ENCODE measurements at regions not wholly inside any gene's neighbourhood (a gene's known extent, or its start where the extent isn't known, plus 50 kb on each side); places are given as distances from the start of the nearest gene placed in this dataset.
"Not testable (repeated sequence)": the region's sequence is repeated elsewhere in the genome, so short reads cannot be mapped to it uniquely, and the experiment has no call there.

- H3K9me3 Mint-ChIP-seq = no peaks in the 10 kb centered on the region
- no peaks in the 10 kb centered on the region for H3K4me1 Mint-ChIP-seq
- no peaks in the 10 kb centered on the region for H3K36me3 Mint-ChIP-seq (ENCODE audit: low read depth)
- ChIA-PET POLR2A (no interaction called here), CTCF (no interaction called here)
- no peak for DNase-seq
- H3K4me3 Mint-ChIP-seq = no peak overlapping the region
- H3K27ac Mint-ChIP-seq = no peak overlapping the region
- no peaks in the 10 kb centered on the region for H3K27me3 Mint-ChIP-seq
Observed at GRCh38 chr7:86445285-86445684, 198.4 kb upstream of the GRM3 start.

DNA sequence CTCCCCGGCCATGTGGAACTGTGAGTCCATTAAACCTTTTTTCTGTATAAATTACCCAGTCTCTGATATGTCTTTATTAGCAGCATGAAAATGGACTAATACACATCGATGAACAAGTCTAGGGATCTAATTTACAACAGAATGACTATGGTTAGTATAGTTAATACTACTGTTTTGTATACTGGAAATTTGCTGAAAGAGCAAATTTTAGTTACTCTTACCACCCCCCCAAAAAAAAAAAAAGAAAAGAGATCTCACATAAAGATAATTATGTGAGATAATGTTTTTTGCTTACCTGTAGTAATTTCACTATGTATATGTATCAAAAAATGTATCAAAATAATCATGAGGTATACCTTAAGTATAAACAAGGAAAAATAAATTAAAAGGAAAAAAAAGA lies 199.5 kb upstream of the GRM3 start:
- Mint-ChIP-seq H3K9me3 (no peaks in the 10 kb centered on the region), H3K4me3 (no peak overlapping the region), H3K4me1 (no peaks in the 10 kb centered on the region), H3K27me3 (no peaks in the 10 kb centered on the region), H3K36me3 (ENCODE audit: low read depth) (no peaks in the 10 kb centered on the region), H3K27ac (no peak overlapping the region)
- ChIA-PET CTCF (no interaction called here), POLR2A (no interaction called here)
- DNase-seq = no peak

DNA sequence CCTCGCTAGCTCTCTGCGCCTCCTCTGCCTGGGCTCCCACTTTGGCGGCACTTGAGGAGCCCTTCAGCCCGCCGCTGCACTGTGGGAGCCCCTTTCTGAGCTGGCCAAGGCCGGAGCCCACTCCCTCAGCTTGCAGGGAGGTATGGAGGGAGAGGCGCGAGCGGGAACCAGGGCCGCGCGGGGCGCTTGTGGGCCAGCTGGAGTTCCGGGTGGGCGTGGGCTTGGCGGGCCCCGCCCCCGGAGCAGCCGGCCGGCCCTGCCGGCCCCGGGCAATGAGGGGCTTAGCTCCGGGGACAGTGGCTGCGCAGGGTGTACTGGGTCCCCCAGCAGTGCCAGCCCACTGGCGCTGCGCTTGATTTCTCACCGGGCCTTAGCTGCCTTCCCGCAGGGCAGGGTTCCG lies 203.3 kb upstream of the GRM3 start:
- DNase-seq; H3K36me3 Mint-ChIP-seq (ENCODE audit: low read depth); H3K27ac Mint-ChIP-seq; H3K4me3 Mint-ChIP-seq; CTCF ChIA-PET; H3K4me1 Mint-ChIP-seq; H3K9me3 Mint-ChIP-seq; POLR2A ChIA-PET; H3K27me3 Mint-ChIP-seq: not testable (repeated sequence)

DNA sequence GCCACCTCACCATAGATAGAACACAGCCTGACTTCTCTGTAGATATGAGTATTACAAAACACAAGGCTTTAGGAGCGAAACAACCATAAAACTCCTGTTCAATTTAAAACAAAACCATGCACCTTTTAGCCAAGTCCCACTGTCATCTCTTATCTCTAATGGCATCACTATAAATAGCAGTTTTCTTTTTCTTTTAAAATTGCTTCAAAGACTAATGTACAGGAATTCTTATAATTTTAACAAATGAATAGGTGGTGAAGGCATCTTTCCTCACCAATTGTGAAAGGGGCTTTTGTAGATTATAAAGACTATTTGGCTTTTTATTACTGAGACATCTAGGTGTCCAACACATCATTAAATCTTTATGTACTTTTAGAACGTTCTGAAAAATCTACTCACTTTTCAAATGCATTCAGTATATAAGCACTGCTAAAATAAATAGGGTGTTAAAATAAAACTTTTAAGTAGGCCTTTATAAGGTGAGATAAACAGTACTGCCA lies 205.7 kb upstream of the GRM3 start:
- ChIA-PET CTCF (no interaction called here), POLR2A (no interaction called here)
- Mint-ChIP-seq H3K27me3 (no peaks in the 10 kb centered on the region), H3K4me1 (no peaks in the 10 kb centered on the region), H3K36me3 (ENCODE audit: low read depth) (no peaks in the 10 kb centered on the region), H3K9me3 (no peaks in the 10 kb centered on the region), H3K4me3 (no peak overlapping the region), H3K27ac (no peak overlapping the region)
- no peak for DNase-seq

- no peaks in the 10 kb centered on the region for H3K9me3 Mint-ChIP-seq
- H3K27ac Mint-ChIP-seq = no peak overlapping the region
- POLR2A ChIA-PET = no interaction called here
- H3K4me3 Mint-ChIP-seq = no peak overlapping the region
- CTCF ChIA-PET = interaction anchor here (0.6 kb wide), 1 partner anchor 29 kb away, joined by 4 read pairs; no protein-coding TSS in a partner anchor
- DNase-seq = no peak
- H3K27me3 Mint-ChIP-seq = no peaks in the 10 kb centered on the region
- no peaks in the 10 kb centered on the region for H3K4me1 Mint-ChIP-seq
- H3K36me3 Mint-ChIP-seq (ENCODE audit: low read depth) = no peaks in the 10 kb centered on the region
Observed at GRCh38 chr7:86431761-86432160, 211.9 kb upstream of the GRM3 start.

DNA sequence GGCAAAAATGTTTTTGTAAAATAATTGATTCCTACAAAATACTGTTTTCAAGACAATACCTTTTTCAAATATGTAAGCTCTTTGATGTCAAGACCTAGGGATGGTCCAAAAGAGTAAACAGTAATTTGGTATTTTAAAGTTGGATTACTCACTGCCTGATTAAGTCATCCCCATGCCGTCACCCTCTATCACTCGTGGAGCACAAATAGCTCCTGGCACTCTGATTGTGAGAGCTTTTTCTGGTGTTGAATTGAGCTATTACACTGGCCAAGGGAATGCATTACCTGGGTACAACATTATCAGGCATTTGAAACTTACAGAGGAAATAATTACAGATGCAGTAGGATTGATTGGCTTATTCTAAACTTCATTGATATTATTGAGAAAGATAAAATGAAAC lies 231.9 kb upstream of the GRM3 start:
- POLR2A ChIA-PET = no interaction called here
- Mint-ChIP-seq H3K36me3 (ENCODE audit: low read depth) (no peaks in the 10 kb centered on the region), H3K27me3 (no peaks in the 10 kb centered on the region), H3K27ac (no peak overlapping the region), H3K4me3 (no peak overlapping the region), H3K4me1 (no peaks in the 10 kb centered on the region), H3K9me3 (peaks cover 2% of the 10 kb centered on the region)
- CTCF ChIA-PET = no interaction called here
- DNase-seq = no peak

GRCh38 chr7:86407291-86407690 lies 236.4 kb upstream of the GRM3 start:
- ChIA-PET CTCF (no interaction called here), POLR2A (no interaction called here)
- no peaks in the 10 kb centered on the region for H3K36me3 Mint-ChIP-seq (ENCODE audit: low read depth)
- no peak overlapping the region for H3K27ac Mint-ChIP-seq
- H3K4me1 Mint-ChIP-seq = no peaks in the 10 kb centered on the region
- no peaks in the 10 kb centered on the region for H3K9me3 Mint-ChIP-seq
- DNase-seq = no peak
- H3K27me3 Mint-ChIP-seq = no peaks in the 10 kb centered on the region
- no peak overlapping the region for H3K4me3 Mint-ChIP-seq

GRCh38 chr7:86391813-86392212 lies 251.9 kb upstream of the GRM3 start:
- Mint-ChIP-seq H3K36me3 (ENCODE audit: low read depth) (no peaks in the 10 kb centered on the region), H3K9me3 (peaks cover 8% of the 10 kb centered on the region), H3K27me3 (no peaks in the 10 kb centered on the region), H3K4me1 (no peaks in the 10 kb centered on the region), H3K4me3 (no peak overlapping the region), H3K27ac (no peak overlapping the region)
- DNase-seq = no peak
- CTCF ChIA-PET = no interaction called here
- POLR2A ChIA-PET = no interaction called here

DNA sequence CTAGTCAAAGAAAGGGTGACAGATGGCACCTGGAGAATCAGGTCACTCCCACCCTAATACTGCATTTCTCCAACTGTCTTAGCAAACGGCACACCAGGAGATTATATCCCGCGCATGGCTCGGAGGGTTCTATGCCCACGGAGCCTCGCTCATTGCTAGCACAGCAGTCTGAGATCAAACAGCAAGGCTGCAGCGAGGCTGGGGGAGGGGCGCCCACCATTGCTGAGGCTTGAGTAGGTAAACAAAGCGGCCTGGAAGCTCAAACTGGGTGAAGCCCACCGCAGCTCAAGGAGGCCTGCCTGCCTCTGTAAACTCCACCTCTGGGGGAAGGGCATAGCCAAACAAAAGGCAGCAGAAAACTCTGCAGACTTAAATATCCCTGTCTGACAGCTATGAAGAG lies 268.1 kb upstream of the GRM3 start:
- H3K4me3 Mint-ChIP-seq; POLR2A ChIA-PET; H3K27ac Mint-ChIP-seq; H3K36me3 Mint-ChIP-seq (ENCODE audit: low read depth); CTCF ChIA-PET; H3K27me3 Mint-ChIP-seq; H3K4me1 Mint-ChIP-seq; DNase-seq: not testable (repeated sequence)
- H3K9me3 Mint-ChIP-seq = peaks cover 19% of the 10 kb centered on the region

- Mint-ChIP-seq H3K4me1 (no peaks in the 10 kb centered on the region), H3K27ac (no peak overlapping the region), H3K9me3 (peaks cover 9% of the 10 kb centered on the region), H3K36me3 (ENCODE audit: low read depth) (no peaks in the 10 kb centered on the region), H3K27me3 (no peaks in the 10 kb centered on the region), H3K4me3 (no peak overlapping the region)
- ChIA-PET POLR2A (no interaction called here), CTCF (no interaction called here)
- no peak for DNase-seq
Observed at GRCh38 chr7:86372262-86372661, 271.4 kb upstream of the GRM3 start.

DNA sequence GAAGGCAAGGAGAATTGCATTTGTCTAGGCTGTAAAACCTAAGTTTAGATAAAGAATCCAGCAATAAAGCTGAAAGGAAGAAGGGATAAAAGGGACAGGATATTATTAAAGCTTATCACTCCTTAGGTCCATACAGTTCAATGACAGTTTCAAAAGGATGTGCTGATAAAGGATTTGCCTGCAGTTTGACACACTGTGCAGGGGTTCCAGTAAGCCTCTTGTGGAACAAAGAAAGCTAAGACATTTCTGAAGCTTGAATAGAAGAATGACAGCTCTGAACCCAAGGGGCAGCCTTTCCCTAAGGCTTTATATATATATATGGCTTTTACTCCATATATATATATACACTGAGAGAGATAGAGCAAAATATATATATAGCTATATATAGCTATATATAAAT lies 276.8 kb upstream of the GRM3 start:
- no peak overlapping the region for H3K27ac Mint-ChIP-seq
- H3K4me1 Mint-ChIP-seq = no peaks in the 10 kb centered on the region
- DNase-seq = no peak
- ChIA-PET CTCF (no interaction called here), POLR2A (no interaction called here)
- H3K9me3 Mint-ChIP-seq = peaks cover 2% of the 10 kb centered on the region
- no peak overlapping the region for H3K4me3 Mint-ChIP-seq
- no peaks in the 10 kb centered on the region for H3K36me3 Mint-ChIP-seq (ENCODE audit: low read depth)
- H3K27me3 Mint-ChIP-seq = no peaks in the 10 kb centered on the region

GRCh38 chr7:86340407-86340806 lies 303.3 kb upstream of the GRM3 start:
- H3K4me1 Mint-ChIP-seq; H3K27me3 Mint-ChIP-seq; H3K4me3 Mint-ChIP-seq; H3K9me3 Mint-ChIP-seq; DNase-seq; H3K27ac Mint-ChIP-seq; POLR2A ChIA-PET; CTCF ChIA-PET; H3K36me3 Mint-ChIP-seq (ENCODE audit: low read depth): not testable (repeated sequence)

GRCh38 chr7:86339051-86339450 lies 304.7 kb upstream of the GRM3 start:
- no peak overlapping the region for H3K27ac Mint-ChIP-seq
- POLR2A ChIA-PET = no interaction called here

GRCh38 chr7:86328801-86329433 lies 314.8 kb upstream of the GRM3 start:
- no peak for DNase-seq
- ChIA-PET POLR2A (no interaction called here), CTCF (no interaction called here)
- no peak overlapping the region for H3K27ac Mint-ChIP-seq
- H3K36me3 Mint-ChIP-seq (ENCODE audit: low read depth) = no peaks in the 10 kb centered on the region
- no peak overlapping the region for H3K4me3 Mint-ChIP-seq
- H3K27me3 Mint-ChIP-seq = no peaks in the 10 kb centered on the region
- peaks cover 2% of the 10 kb centered on the region for H3K9me3 Mint-ChIP-seq
- H3K4me1 Mint-ChIP-seq = no peaks in the 10 kb centered on the region

More at GRCh38 chr7:86339051-86339450, 304.7 kb upstream of the GRM3 start:
- H3K9me3 Mint-ChIP-seq = peaks cover 5% of the 10 kb centered on the region
- CTCF ChIA-PET = no interaction called here
- no peaks in the 10 kb centered on the region for H3K4me1 Mint-ChIP-seq
- H3K27me3 Mint-ChIP-seq = no peaks in the 10 kb centered on the region
- no peak overlapping the region for H3K4me3 Mint-ChIP-seq
- no peaks in the 10 kb centered on the region for H3K36me3 Mint-ChIP-seq (ENCODE audit: low read depth)
- DNase-seq = no peak

Measured in activated CD4-positive, alpha-beta T cell treated with anti-CD3 and anti-CD28 coated beads, Interleukin-2, amount 10 ng/mL, durations not matched to agents 7 days and 5 days (primary cell).